Urothelium cell line (cell line): ENCODE measurements at regions not wholly inside any gene's neighbourhood (a gene's known extent, or its start where the extent isn't known, plus 50 kb on each side); places are given as distances from the start of the nearest gene placed in this dataset.
"Not testable (repeated sequence)": the region's sequence is repeated elsewhere in the genome, so short reads cannot be mapped to it uniquely, and the experiment has no call there.

Experiments used
- DNase-seq: peaks from one replicate; pipeline ENCODE4 v3.0.0; 2011; ENCODE audit warnings: low spot score, mixed read lengths
- FAIRE-seq: peaks from 2 replicates; lab custom pipeline; 2011; peaks lifted over from hg19 to GRCh38; lab: Jason Lieb, UNC

GRCh38 chr10:113480081-113480360 is 72.8 kb upstream of the HABP2 start:
- FAIRE-seq (no peak), DNase-seq (no peak)

GRCh38 chr10:113480851-113481502 is 71.9 kb upstream of the HABP2 start:
- FAIRE-seq (no peak), DNase-seq (no peak)

GRCh38 chr10:113484487-113484886 is 68.4 kb upstream of the HABP2 start:
- no peak for FAIRE-seq
- DNase-seq: no peak

GRCh38 chr10:113485736-113486135 is 67.1 kb upstream of the HABP2 start:
- FAIRE-seq (no peak), DNase-seq (no peak)

- FAIRE-seq: no peak
These were observed 66.3 kb upstream of the HABP2 start for GRCh38 chr10:113486531-113486930.

GRCh38 chr10:113487154-113487553 is 65.7 kb upstream of the HABP2 start:
- no peak for DNase-seq
- FAIRE-seq: no peak

More at GRCh38 chr10:113486531-113486930, 66.3 kb upstream of the HABP2 start:
- DNase-seq: no peak

GRCh38 chr10:113488186-113488585 is 64.7 kb upstream of the HABP2 start:
- DNase-seq (no peak), FAIRE-seq (no peak)

- not testable (repeated sequence) for FAIRE-seq, DNase-seq
These were observed 63.3 kb upstream of the HABP2 start for GRCh38 chr10:113489522-113489921.

- no peak for DNase-seq
- no peak for FAIRE-seq
These were observed 60.8 kb upstream of the HABP2 start for GRCh38 chr10:113491967-113492565.

- no peak for FAIRE-seq
- DNase-seq: no peak
These were observed 59.7 kb upstream of the HABP2 start for GRCh38 chr10:113493195-113493594.

- DNase-seq (no peak), FAIRE-seq (no peak)
These were observed 59.0 kb upstream of the HABP2 start for GRCh38 chr10:113493882-113494301.

GRCh38 chr10:113494761-113495160 is 58.1 kb upstream of the HABP2 start:
- DNase-seq (no peak), FAIRE-seq (no peak)

GRCh38 chr10:113495553-113495952 is 57.3 kb upstream of the HABP2 start:
- FAIRE-seq (no peak), DNase-seq (no peak)

- DNase-seq (no peak), FAIRE-seq (no peak)
These were observed 56.4 kb upstream of the HABP2 start for GRCh38 chr10:113496111-113497109.

GRCh38 chr10:113497198-113497597 is 55.7 kb upstream of the HABP2 start:
- FAIRE-seq: no peak
- DNase-seq: no peak

GRCh38 chr10:113498997-113499396 is 53.9 kb upstream of the HABP2 start:
- DNase-seq (no peak), FAIRE-seq (no peak)

GRCh38 chr10:113499806-113500205 is 53.0 kb upstream of the HABP2 start:
- DNase-seq (no peak), FAIRE-seq (no peak)

- FAIRE-seq, DNase-seq: not testable (repeated sequence)
These were observed 51.8 kb upstream of the HABP2 start for GRCh38 chr10:113501031-113501430.
